ENCODE measurements at regions not wholly inside any gene's neighbourhood (a gene's known extent, or its start where the extent isn't known, plus 50 kb on each side); places are given as distances from the start of the nearest gene placed in this dataset.

DNA sequence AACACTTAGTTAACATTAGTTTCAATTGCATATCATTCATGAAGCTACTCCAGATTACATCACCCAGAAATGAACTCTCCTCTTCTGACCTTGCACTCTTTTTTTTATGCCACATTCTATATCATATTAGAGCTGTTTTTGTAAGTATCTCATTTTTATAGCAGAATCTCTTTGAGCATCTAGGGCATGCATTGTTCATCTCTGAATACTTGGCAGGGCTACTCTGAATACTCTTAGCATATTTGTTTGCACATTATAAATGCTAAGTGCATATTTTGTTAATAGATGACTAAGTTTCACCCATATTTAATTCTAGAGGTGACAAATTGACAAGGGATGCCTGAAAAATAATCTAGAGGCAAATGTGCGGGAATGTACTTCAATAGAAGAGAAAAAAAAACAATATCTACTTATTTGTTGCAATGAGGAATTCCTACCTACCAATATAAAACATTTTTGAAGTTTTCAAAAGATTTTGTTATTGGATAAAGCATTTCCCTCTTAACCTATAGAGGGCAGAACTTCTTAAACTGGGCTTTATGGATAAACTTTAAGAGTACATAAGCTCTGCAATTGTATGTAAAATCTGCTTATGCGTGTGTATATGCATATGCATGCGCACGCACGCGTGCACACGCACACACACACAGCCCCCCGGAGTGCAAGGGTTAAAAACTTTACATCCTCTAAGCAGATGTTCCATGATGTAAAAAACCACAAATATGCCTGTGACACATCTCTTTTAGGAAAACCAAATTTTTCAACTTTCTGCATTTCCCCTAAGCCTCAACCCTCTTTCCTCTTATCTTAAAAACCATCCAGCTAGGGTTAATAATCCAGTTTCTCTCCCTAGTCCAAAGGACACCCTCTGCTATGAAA, 73.0 kb upstream of the OXGR1 start:
- no peaks in the 10 kb centered on the region for H3K9me3 ChIP-seq (ENCODE audit: insufficient read depth, low read depth, low read length)
- Mint-ChIP-seq H3K4me3 (ENCODE audit: unreplicated experiment) (no peak overlapping the region), H3K9me3 (ENCODE audit: unreplicated experiment) (peaks cover 7% of the 10 kb centered on the region), H3K27me3 (ENCODE audit: low read depth, unreplicated experiment) (peaks cover 4% of the 10 kb centered on the region), H3K36me3 (ENCODE audit: low read depth, unreplicated experiment) (peaks cover 3% of the 10 kb centered on the region), H3K4me1 (ENCODE audit: low read depth, unreplicated experiment) (peaks cover 4% of the 10 kb centered on the region), H3K27ac (ENCODE audit: unreplicated experiment) (no peak overlapping the region)
- H3K9ac ChIP-seq (ENCODE audit: low read length): no peak overlapping the region
- peak overlapping the region; percentile 56 for H3K4me2 ChIP-seq (ENCODE audit: low read length)
- no peak overlapping the region for H3K27ac ChIP-seq (ENCODE audit: low read depth, low read length)
- no peaks in the 10 kb centered on the region for H3K27me3 ChIP-seq (ENCODE audit: insufficient read depth, low read length)
- H3K36me3 ChIP-seq (ENCODE audit: insufficient read depth, low read length): no peaks in the 10 kb centered on the region
- H3K4me3 ChIP-seq (ENCODE audit: insufficient read depth, low read depth, low read length): no peak overlapping the region
- H4K20me1 ChIP-seq (ENCODE audit: insufficient read depth, low read length): no peaks in the 10 kb centered on the region
- H3K79me2 ChIP-seq (ENCODE audit: insufficient read depth, low read length): no peaks in the 10 kb centered on the region
- peaks cover 8% of the 10 kb centered on the region for H3K4me1 ChIP-seq (ENCODE audit: insufficient read depth, low read length)
- FAIRE-seq (no peak), DNase-seq (ENCODE audit: low read depth) (peak; percentile 31)
- TF ChIP-seq CTCF (IDR thresholded peaks at IDR 0.05; ENCODE audit: insufficient read depth, low read depth, low read length): no peak
- TF ChIP-seq EZH2 (IDR thresholded peaks at IDR 0.05; ENCODE audit: insufficient read depth, low read length): no peak
- H2AFZ ChIP-seq (ENCODE audit: low read depth, low read length): no peak overlapping the region

GRCh38 chr13:97068151-97068550, 73.9 kb upstream of the OXGR1 start:
- Mint-ChIP-seq H3K27me3 (ENCODE audit: low read depth, unreplicated experiment) (peaks cover 4% of the 10 kb centered on the region), H3K36me3 (ENCODE audit: low read depth, unreplicated experiment) (peaks cover 3% of the 10 kb centered on the region), H3K27ac (ENCODE audit: unreplicated experiment) (no peak overlapping the region), H3K9me3 (ENCODE audit: unreplicated experiment) (peaks cover 7% of the 10 kb centered on the region), H3K4me1 (ENCODE audit: low read depth, unreplicated experiment) (peaks cover 4% of the 10 kb centered on the region), H3K4me3 (ENCODE audit: unreplicated experiment) (no peak overlapping the region)
- Histone ChIP-seq H3K36me3 (ENCODE audit: insufficient read depth, low read length) (no peaks in the 10 kb centered on the region), H4K20me1 (ENCODE audit: insufficient read depth, low read length) (no peaks in the 10 kb centered on the region), H3K9me3 (ENCODE audit: insufficient read depth, low read depth, low read length) (no peaks in the 10 kb centered on the region), H3K4me1 (ENCODE audit: insufficient read depth, low read length) (peaks cover 8% of the 10 kb centered on the region), H3K79me2 (ENCODE audit: insufficient read depth, low read length) (no peaks in the 10 kb centered on the region), H3K27me3 (ENCODE audit: insufficient read depth, low read length) (no peaks in the 10 kb centered on the region), H3K4me3 (ENCODE audit: insufficient read depth, low read depth, low read length) (no peak overlapping the region), H2AFZ (ENCODE audit: low read depth, low read length) (no peak overlapping the region), H3K4me2 (ENCODE audit: low read length) (no peak overlapping the region), H3K9ac (ENCODE audit: low read length) (no peak overlapping the region), H3K27ac (ENCODE audit: low read depth, low read length) (no peak overlapping the region)
- DNase-seq (ENCODE audit: low read depth): peak; percentile 2
- FAIRE-seq: no peak
- TF ChIP-seq CTCF (IDR thresholded peaks at IDR 0.05; ENCODE audit: insufficient read depth, low read depth, low read length): no peak

All from astrocyte (in vitro differentiated cells and primary cell).